HL-60 (cell line): ENCODE measurements at regions not wholly inside any gene's neighbourhood (a gene's known extent, or its start where the extent isn't known, plus 50 kb on each side); places are given as distances from the start of the nearest gene placed in this dataset.

Experiments
- DNase-seq, 2 experiments: peaks; one replicate each; pipeline ENCODE4 v3.0.0-alpha.2; 2010 to 2020; ENCODE audit warnings: low read depth in 1 of 2, low spot score in 1 of 2
- H3K27ac ChIP-seq: fragments of 250-450 bp; sonication (Bioruptor Pico); replicated peaks from 2 replicates; pipeline ENCODE4 v1.5.1; 2020; ENCODE audit warnings: mild to moderate bottlenecking, moderate library complexity
- H3K27me3 ChIP-seq: fragments of 250-450 bp; sonication (Bioruptor Pico); 2 replicates; pipeline ENCODE4 v1.5.1; 2021; ENCODE audit warnings: mild to moderate bottlenecking, moderate library complexity; ENCODE audit not compliant: insufficient read depth, poor library complexity, severe bottlenecking
- H3K4me3 ChIP-seq: replicated peaks from 2 replicates; pipeline ENCODE4 v1.5.1; 2011; ENCODE audit warnings: mild to moderate bottlenecking, control low read depth, low read length; ENCODE audit not compliant: insufficient read depth
- CTCF ChIP-seq: IDR thresholded peaks from one replicate; pipeline ENCODE4 v1.5.1; 2011; ENCODE audit warnings: low read length, control low read depth, inconsistent platforms; ENCODE audit not compliant: insufficient read depth
- GABPA ChIP-seq: IDR thresholded peaks from 2 replicates; pipeline ENCODE4 v1.6.1; 2012; ENCODE audit warnings: low read depth
- POLR2AphosphoS5 ChIP-seq: IDR thresholded peaks from 2 replicates; pipeline ENCODE4 v1.6.1; 2012; ENCODE audit warnings: low read depth
- REST ChIP-seq: IDR thresholded peaks from 2 replicates; pipeline ENCODE4 v1.6.1; 2012; ENCODE audit warnings: low read depth; ENCODE audit not compliant: insufficient replicate concordance
- SPI1 ChIP-seq: IDR thresholded peaks from 2 replicates; pipeline ENCODE4 v1.6.1; 2012; ENCODE audit warnings: low read depth, mild to moderate bottlenecking, borderline replicate concordance

- TF ChIP-seq REST (no peak), GABPA (no peak), POLR2AphosphoS5 (no peak), CTCF (no peak), SPI1 (no peak)
- Histone ChIP-seq H3K4me3 (no peak overlapping the region), H3K27ac (no peak overlapping the region), H3K27me3 (no peaks in the 10 kb centered on the region)
- no peak for DNase-seq
These were observed 173.1 kb downstream of the NECTIN3 start for GRCh38 chr3:111244760-111245159.

- Histone ChIP-seq H3K27ac (no peak overlapping the region), H3K27me3 (no peaks in the 10 kb centered on the region), H3K4me3 (no peak overlapping the region)
- no peak for TF ChIP-seq POLR2AphosphoS5
- TF ChIP-seq CTCF, result no peak
- no peak for TF ChIP-seq GABPA
- no peak for TF ChIP-seq REST
- TF ChIP-seq SPI1, result no peak
- no peak for DNase-seq
These were observed 175.5 kb downstream of the NECTIN3 start for GRCh38 chr3:111246967-111247760.

- no peaks in the 10 kb centered on the region for H3K27me3 ChIP-seq
- H3K27ac ChIP-seq, result no peak overlapping the region
- no peak overlapping the region for H3K4me3 ChIP-seq
- DNase-seq, result no peak
- TF ChIP-seq POLR2AphosphoS5 (no peak), SPI1 (no peak), REST (no peak), GABPA (no peak), CTCF (no peak)
These were observed 176.8 kb downstream of the NECTIN3 start for GRCh38 chr3:111248406-111248805.
